HUDEP-2 (cell line): ENCODE measurements at regions not wholly inside any gene's neighbourhood (a gene's known extent, or its start where the extent isn't known, plus 50 kb on each side); places are given as distances from the start of the nearest gene placed in this dataset.
"Not testable (repeated sequence)": the region's sequence is repeated elsewhere in the genome, so short reads cannot be mapped to it uniquely, and the experiment has no call there.

Experiments used
- DNase-seq, 76 experiments: peaks; one replicate each; lab custom pipeline; 2025; ENCODE audit not compliant: unreplicated experiment in 76 of 76; lab: John Stamatoyannopoulos, UW

- DNase-seq: no peak
Measured at GRCh38 chr4:66769441-66769840, 775.9 kb downstream of the CENPC start.

GRCh38 chr4:66767442-66767841 lies 777.9 kb downstream of the CENPC start:
- DNase-seq: no peak

- DNase-seq: no peak
Measured at GRCh38 chr4:66766557-66766956, 778.7 kb downstream of the CENPC start.

DNA sequence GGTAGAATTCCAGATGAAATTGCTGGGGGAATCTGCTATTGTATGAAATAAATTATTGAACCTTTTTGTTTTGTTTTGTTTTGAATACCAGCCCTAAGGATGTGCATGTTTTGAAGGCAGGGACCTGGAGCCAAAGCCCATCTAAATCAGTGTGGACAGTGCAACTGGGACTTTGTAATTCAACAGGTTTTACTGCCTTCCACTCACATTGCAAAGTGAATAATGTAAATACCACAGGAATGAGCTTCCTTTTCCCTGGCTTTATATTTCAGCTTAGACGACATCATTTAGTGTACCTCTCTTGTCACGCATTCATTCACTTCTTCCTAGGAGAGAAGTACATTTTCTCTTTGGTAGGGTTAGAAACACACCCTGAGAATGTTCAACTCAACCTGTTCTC lies 795.0 kb downstream of the CENPC start:
- DNase-seq: no peak

DNA sequence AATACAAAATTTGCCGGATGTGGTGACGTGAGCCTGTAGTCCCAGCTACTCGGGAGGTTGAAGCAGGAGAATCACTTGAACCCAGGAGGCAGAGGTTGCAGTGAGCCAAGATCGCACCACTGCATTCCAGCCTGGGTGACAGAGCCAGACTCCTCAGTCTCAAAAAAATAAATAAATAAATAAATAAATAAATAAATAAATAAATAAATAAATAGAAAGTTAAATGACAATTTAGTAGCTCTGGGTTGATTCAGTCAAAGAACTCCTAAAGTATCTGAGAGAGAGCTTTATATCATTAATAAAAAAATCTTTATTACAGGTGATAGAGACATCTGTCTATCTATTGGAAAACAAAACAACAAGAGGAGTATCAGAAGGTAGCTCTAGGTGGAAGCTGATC lies 798.4 kb downstream of the CENPC start:
- DNase-seq: not testable (repeated sequence)

- no peak for DNase-seq
Measured at GRCh38 chr4:66741081-66741480, 804.2 kb downstream of the CENPC start.

- DNase-seq: no peak
Measured at GRCh38 chr4:66736606-66737005, 808.7 kb downstream of the CENPC start.

DNA sequence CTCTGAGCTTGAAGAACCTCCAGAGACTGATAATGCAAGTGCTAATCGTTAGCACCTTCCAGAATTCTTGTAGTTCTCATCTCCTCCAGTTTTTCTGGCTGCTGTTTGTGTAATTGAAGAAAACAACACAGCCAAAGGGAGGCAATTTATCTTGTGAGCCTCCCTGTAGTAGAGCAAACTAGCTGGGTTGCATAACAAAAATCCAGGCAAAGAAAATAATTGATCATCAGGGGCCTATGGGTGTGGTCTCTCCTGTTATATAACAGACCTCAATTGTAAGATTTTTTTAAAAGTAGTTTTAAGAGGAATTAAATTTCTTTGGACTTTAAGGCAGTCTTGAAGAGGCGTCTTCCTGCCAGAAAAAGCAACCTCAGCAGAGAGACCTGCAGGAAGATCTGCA lies 817.0 kb downstream of the CENPC start:
- no peak for DNase-seq

DNA sequence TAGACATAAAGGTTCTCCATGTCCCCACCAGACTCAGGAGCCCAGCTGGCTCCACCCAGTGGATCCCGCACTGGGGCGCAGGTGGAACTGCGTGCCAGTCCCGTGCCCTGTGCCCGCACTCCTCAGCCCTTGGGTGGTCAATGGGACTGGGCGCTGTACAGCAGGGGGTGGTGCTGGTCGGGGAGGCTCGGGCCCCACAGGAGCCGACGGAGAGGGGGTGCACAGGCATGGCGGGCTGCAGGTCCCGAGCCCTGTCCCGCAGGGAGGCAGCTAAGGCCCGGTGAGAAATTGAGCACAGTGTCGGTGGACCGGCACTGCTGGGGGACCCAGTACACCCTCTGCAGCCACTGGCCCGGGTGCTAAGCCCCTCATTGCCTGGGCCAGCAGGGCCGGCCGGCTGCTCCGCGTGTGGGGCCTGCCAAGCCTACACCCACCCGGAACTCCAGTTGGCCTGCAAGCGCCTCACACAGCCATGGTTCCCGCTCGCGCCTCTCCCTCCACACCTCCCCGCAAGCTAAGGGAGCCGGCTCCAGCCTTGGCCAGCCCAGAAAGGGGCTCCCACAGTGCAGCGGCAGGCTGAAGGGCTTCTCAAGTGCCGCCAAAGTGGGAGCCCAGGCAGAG lies 832.9 kb downstream of the CENPC start:
- not testable (repeated sequence) for DNase-seq

DNA sequence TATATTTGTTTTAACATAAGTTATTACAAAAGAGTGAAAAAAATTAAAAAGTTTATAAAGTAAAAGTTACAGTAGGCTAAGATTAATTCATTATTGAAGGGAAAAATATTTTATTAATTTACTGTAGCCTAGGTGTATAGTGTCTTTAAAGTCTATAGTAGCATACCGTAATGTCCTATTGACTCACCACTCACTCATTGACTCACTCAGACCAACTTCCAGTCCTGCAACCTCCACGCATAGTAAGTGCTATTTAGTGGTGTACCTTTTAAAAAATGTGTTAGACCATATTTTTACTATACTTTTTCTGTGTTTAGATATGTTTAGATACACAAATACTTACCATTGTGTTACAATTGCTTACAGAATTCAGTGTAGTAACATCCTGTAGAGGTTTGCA lies 841.1 kb downstream of the CENPC start:
- no peak for DNase-seq

- DNase-seq: no peak
Measured at GRCh38 chr4:66694739-66695138, 850.6 kb downstream of the CENPC start.

DNA sequence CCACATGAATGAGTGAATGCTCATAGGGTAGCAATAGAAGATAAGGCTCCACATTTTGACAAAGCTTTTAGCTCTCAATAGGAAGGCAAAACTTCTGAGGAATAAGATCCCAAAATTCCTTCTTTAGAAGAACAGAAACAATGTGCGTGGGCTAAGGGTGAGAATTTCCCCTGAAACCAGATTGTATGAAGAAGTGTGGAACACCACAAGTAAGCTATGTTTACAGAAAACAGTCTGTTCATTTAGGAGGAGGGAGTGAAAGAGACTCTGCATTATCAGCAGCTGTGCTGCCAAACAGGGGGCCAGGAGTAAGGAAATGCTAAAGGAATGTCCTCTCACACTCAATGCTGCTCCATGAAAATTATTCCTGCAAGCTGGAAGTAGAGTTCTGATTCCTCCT lies 851.6 kb downstream of the CENPC start:
- DNase-seq: no peak

DNA sequence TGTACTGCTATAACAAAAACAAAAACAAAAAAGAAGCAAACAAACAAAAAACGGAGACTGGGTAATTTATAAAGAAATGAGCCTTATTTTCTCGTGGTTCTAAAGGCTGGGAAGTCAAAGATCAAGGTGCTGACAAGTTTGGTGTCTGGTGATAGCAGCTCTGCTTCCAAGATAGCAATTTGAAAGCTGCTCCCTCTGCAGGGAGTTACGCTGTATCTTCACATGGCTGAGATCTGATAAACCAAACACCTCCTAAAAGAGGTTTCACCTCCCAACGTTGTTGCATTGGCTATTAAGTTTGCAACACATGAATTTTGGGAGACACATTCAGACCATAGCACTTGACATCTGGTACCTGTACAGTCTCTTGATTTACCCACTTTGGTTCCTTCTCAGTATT lies 854.2 kb downstream of the CENPC start:
- DNase-seq: no peak

- DNase-seq: peak in 1 of 76 experiments; percentile 5
Measured at GRCh38 chr4:66688674-66689073, 856.6 kb downstream of the CENPC start.

- no peak for DNase-seq
Measured at GRCh38 chr4:66687459-66687858, 857.8 kb downstream of the CENPC start.

DNA sequence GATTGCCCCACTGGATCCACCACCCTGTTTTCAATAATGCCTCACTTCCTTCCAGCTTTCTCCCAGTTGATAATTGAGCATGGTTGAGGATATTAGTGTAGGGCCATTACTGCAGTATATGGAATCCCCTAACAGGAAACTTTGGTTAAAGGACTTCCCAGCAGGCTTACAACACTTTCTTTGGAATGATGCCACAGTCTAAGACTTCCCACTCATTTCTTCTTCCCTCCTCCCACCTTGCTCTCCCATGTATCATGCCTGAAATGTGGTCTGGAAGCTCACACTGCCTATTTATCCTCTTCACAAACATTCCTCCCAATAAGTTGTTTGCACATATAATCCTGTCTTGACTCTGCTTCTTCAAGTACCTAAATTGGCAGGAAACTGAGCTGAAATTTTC lies 863.3 kb downstream of the CENPC start:
- no peak for DNase-seq

GRCh38 chr4:66667249-66667648 lies 878.1 kb downstream of the CENPC start:
- peak in 1 of 76 experiments; percentile 15 for DNase-seq

- DNase-seq: no peak
Measured at GRCh38 chr4:66662620-66663019, 882.7 kb downstream of the CENPC start.

DNA sequence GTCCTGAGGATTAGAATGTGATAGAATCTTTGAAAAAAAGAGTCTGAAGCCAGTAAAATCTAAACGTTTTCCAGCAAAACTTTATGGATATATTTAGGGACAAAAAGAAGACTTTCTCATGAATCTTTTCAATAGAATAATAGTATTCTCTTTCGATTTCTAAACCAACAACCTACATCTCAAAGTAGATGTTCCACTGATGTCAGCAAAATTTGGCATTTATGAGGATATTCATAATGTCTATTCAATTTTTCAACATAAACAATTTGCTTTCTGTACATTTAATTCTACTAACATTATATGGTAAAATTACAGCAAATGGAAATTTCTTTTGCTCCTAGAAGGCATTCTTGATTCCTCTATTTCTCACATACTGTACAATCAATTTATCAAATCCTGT lies 886.5 kb downstream of the CENPC start:
- DNase-seq: no peak

DNA sequence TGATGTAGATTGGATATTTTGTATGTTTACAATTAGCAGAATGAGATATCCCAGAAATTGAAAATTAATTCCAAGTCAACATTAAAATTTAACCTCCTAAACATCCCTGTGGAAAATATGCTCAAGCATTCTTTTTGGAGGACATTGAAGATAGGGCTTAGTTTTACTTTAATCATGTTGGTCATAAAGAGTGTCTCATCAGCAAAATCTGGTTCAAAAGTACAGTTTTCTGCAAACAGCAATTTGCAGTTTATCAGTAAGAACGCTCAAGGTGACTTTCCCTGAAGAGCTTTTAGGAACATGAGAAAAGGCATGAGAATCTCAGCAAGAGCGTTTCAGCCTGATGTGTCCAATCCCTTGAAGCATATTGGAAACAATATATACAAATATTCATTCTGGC lies 889.8 kb downstream of the CENPC start:
- no peak for DNase-seq

- no peak for DNase-seq
Measured at GRCh38 chr4:66653937-66654336, 891.4 kb downstream of the CENPC start.

GRCh38 chr4:66649236-66649635 lies 896.1 kb downstream of the CENPC start:
- DNase-seq: no peak

DNA sequence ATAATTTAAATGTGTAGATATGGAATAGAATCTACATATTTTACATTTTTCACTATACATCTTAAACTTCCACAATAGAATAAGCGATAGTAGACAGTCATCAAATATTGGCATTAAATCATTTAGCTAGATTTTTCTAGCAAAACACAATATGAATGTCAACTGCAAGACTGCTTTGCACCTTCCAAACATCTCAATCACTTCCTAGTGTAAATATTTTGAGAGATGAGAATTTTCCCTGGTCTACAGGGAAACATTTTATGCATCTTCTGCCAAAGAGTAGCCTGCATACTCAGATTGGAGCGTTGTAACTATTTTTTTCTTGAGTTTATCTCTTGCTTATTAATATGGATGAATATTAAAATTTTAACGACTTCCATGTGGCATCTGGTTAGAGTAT lies 897.4 kb downstream of the CENPC start:
- DNase-seq: no peak
